AG09319 (cell line): ENCODE measurements at regions not wholly inside any gene's neighbourhood (a gene's known extent, or its start where the extent isn't known, plus 50 kb on each side); places are given as distances from the start of the nearest gene placed in this dataset.
"Not testable (repeated sequence)": the region's sequence is repeated elsewhere in the genome, so short reads cannot be mapped to it uniquely, and the experiment has no call there.

Experiments
- DNase-seq: peaks from one replicate; pipeline ENCODE4 v3.0.0-alpha.2; 2010; ENCODE audit warnings: low read depth; ENCODE audit errors: extremely low read depth

DNA sequence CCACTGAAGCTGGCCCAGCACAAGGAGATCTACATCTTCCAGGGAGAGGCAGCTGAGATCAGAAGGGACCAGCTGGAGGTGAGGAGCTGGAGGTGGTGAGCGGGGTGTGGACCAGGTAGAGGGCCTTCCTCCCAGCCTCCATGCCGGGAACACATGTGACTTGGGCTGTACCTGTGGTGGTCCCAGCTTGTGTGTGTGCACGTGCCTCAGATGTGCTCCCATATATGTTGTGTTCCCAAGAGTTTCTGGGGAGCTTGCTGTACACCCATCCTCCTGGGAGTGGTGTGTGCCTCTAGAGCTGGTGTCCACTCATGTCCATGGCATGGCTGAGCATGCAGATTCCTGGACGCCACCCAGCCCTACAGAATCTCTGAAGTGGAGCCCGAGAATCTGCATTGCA, 183.7 kb upstream of the AKAP13 start:
- not testable (repeated sequence) for DNase-seq

DNA sequence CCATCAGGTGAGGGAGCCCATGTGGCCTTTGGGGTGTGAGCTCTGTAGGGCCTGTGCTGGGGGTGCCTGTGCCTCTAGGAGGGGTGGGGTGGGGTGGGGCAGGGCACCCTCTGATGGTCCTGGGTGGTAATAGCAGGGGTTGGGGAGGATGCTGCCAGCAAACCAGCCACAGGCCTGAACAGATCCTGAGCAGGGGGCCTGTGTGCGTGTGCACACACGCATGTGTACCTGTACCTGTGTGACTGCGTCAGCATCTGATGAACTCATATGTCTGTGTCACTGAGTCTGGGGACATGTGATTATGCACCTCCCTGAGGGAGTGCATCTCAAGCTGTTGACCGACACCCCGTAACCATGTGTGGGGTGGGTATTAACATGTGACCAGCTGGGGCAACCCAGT, 182.8 kb upstream of the AKAP13 start:
- DNase-seq, result not testable (repeated sequence)

- not testable (repeated sequence) for DNase-seq
Measured at GRCh38 chr15:85198432-85198831, 182.0 kb upstream of the AKAP13 start.

- DNase-seq, result not testable (repeated sequence)
Measured at GRCh38 chr15:85200215-85200614, 180.2 kb upstream of the AKAP13 start.

GRCh38 chr15:85201118-85201793, 179.1 kb upstream of the AKAP13 start:
- DNase-seq, result not testable (repeated sequence)

GRCh38 chr15:85204481-85204880, 175.9 kb upstream of the AKAP13 start:
- not testable (repeated sequence) for DNase-seq

GRCh38 chr15:85233791-85234325, 146.5 kb upstream of the AKAP13 start:
- DNase-seq, result not testable (repeated sequence)

DNA sequence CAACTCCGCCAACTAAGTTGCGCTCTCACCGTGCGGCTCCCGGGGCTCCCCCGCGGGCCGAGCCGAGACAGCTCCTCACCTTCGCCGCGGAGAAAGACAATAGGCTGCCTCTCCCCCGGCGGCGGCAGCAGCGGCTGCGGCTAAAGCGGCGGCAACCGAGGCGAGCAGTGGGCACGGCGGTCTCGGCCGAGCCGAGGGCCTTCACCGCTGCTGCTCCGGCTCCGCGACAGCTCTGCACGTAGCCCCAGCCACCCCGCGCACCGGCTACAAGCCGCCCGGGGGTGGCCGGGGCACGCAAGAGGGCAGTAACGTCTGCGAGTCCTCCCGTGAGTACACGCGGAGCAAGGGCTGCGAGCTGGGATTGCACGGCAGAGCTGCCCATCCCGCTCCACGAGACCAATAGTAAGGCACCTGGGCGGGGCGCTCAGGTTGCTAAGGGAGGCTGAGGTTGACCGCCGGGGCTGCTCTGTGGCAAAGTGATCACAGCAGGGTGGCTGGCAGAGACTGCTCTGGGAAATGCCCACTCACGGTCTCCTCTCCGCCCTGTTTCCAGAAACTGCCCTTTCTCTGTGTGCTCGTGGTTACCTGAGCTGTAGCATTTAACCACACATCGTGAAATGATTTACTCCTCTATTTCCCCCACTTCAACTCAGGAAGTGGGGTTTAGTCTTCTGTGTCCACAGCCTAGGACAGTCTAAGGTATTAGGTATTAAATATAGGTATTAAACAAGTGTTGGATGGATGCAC, 145.8 kb upstream of the AKAP13 start:
- not testable (repeated sequence) for DNase-seq

GRCh38 chr15:85244056-85244455, 136.3 kb upstream of the AKAP13 start:
- DNase-seq, result not testable (repeated sequence)

DNA sequence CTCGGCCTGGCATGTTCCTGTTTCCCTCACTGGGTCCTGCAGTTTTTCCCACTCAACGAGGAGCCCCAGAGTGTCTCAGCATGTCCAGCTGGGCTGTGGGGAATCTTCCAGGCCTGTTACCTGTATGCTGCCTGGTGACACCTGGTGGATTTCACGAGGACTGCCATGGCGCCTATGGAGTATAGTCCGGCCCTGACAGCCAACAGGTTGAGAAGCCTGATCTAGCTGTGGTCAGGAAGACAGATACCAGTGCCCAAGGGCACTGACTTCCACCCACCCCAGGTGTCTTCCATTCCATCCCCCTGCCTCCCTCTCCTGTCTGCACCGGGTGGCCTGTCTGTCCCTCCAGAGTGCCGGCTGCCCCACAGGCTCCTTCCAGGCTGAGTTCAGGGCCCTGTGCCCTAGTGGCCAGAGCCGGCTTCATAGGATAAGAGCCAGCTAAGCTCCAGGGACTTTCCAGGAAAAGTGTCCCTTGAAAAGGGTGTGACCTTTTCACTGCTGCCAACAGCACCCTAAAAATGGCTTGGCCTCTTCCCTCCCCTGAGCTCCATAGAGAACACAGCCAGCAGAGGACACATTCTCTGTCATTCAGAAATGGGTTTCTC, 129.4 kb upstream of the AKAP13 start:
- DNase-seq, result not testable (repeated sequence)

GRCh38 chr15:85253196-85253915, 127.0 kb upstream of the AKAP13 start:
- not testable (repeated sequence) for DNase-seq

DNA sequence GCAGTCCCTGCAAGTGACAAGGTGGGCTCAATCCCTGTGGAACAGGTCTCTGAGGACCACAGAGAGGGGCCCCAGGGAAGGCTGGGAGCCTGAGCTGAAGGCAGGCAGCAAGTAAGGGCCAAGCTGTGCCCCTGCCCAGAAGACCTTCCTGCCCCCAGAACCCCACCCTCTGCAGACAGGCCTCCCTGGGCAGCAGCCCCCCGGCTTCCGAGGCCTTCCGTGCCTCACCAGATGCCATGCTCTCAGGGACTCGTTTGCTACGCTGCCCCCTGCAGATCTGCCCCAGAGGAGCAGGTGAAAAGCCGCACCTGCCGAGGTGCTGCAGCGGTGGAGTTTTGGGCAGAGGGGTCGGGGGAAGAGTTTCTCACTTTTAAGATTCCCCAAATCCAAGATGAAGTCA, 125.4 kb upstream of the AKAP13 start:
- not testable (repeated sequence) for DNase-seq

DNA sequence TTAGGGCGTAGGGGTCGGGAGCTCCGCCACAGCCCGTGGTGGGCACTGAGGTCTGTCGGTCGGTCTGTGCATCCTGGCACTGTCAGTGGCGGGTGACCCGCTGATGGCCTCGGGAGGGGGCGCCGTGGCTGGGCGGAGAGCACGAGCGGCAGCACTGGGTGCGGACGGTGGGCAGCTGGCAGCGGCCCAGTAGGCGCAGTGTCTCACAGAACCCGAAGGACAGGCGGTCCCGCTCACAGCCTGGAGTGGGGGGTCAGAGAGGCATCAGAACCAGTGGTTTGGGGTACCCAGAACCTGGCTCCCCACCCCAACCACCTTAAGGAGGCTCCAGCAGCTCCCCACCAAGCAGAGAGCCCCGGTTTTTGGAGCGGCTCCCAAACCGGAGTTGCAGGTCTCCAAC, 124.9 kb upstream of the AKAP13 start:
- not testable (repeated sequence) for DNase-seq

- not testable (repeated sequence) for DNase-seq
Measured at GRCh38 chr15:85256009-85256997, 124.1 kb upstream of the AKAP13 start.

- DNase-seq, result not testable (repeated sequence)
Measured at GRCh38 chr15:85258062-85258445, 122.3 kb upstream of the AKAP13 start.

GRCh38 chr15:85258559-85259209, 121.7 kb upstream of the AKAP13 start:
- DNase-seq, result not testable (repeated sequence)

- DNase-seq, result not testable (repeated sequence)
Measured at GRCh38 chr15:85260526-85260925, 119.9 kb upstream of the AKAP13 start.

- not testable (repeated sequence) for DNase-seq
Measured at GRCh38 chr15:85262461-85263055, 117.8 kb upstream of the AKAP13 start.
